ENCODE measurements at regions not wholly inside any gene's neighbourhood (a gene's known extent, or its start where the extent isn't known, plus 50 kb on each side); places are given as distances from the start of the nearest gene placed in this dataset.

GRCh38 chr6:139871165-139871710 is 496.8 kb upstream of the CITED2 start:
- no peak for DNase-seq

- no peak for DNase-seq
Observed at GRCh38 chr6:139868576-139868975, 494.1 kb upstream of the CITED2 start.

GRCh38 chr6:139863964-139864363 is 489.5 kb upstream of the CITED2 start:
- no peak for DNase-seq

GRCh38 chr6:139863346-139863745 is 488.9 kb upstream of the CITED2 start:
- DNase-seq: no peak

- no peak for DNase-seq
Observed at GRCh38 chr6:139862311-139862710, 487.9 kb upstream of the CITED2 start.

- DNase-seq: peak; percentile 74
Observed at GRCh38 chr6:139860203-139860602, 485.8 kb upstream of the CITED2 start.

- no peak for DNase-seq
Observed at GRCh38 chr6:139858429-139858828, 484.0 kb upstream of the CITED2 start.

GRCh38 chr6:139857143-139857542 is 482.7 kb upstream of the CITED2 start:
- DNase-seq: no peak

GRCh38 chr6:139856562-139856961 is 482.1 kb upstream of the CITED2 start:
- DNase-seq: no peak

- no peak for DNase-seq
Observed at GRCh38 chr6:139855671-139856311, 481.3 kb upstream of the CITED2 start.

GRCh38 chr6:139853302-139853992 is 479.0 kb upstream of the CITED2 start:
- DNase-seq: no peak

GRCh38 chr6:139852488-139853140 is 478.2 kb upstream of the CITED2 start:
- DNase-seq: no peak

GRCh38 chr6:139852067-139852466 is 477.6 kb upstream of the CITED2 start:
- no peak for DNase-seq

GRCh38 chr6:139851206-139851605 is 476.8 kb upstream of the CITED2 start:
- no peak for DNase-seq

GRCh38 chr6:139850512-139850911 is 476.1 kb upstream of the CITED2 start:
- DNase-seq: no peak

- no peak for DNase-seq
Observed at GRCh38 chr6:139847457-139847813, 473.0 kb upstream of the CITED2 start.

- peak; percentile 26 for DNase-seq
Observed at GRCh38 chr6:139846538-139847456, 472.3 kb upstream of the CITED2 start.

- no peak for DNase-seq
Observed at GRCh38 chr6:139844907-139845306, 470.5 kb upstream of the CITED2 start.

- no peak for DNase-seq
Observed at GRCh38 chr6:139841794-139842215, 467.4 kb upstream of the CITED2 start.

GRCh38 chr6:139839506-139840156 is 465.2 kb upstream of the CITED2 start:
- DNase-seq: no peak

- DNase-seq: no peak
Observed at GRCh38 chr6:139834232-139834631, 459.8 kb upstream of the CITED2 start.

- no peak for DNase-seq
Observed at GRCh38 chr6:139833592-139833991, 459.1 kb upstream of the CITED2 start.

Data from tongue (tissue), 1 donor.